Transverse colon (tissue), 4 donors: ENCODE measurements at regions not wholly inside any gene's neighbourhood (a gene's known extent, or its start where the extent isn't known, plus 50 kb on each side); places are given as distances from the start of the nearest gene placed in this dataset.

ENCODE experiments used
- POLR2A ChIP-seq: fragments of 450-650 bp; IDR thresholded peaks from one replicate; pipeline ENCODE4 v1.6.1; 2016; ENCODE audit warnings: antibody characterized with exemption, mild to moderate bottlenecking, moderate library complexity
- POLR2AphosphoS5 ChIP-seq, 3 donors: sonication (generic); formaldehyde crosslinking; IDR thresholded peaks; one replicate each; pipeline ENCODE4 v1.6.1; 2016; ENCODE audit warnings: antibody characterized with exemption in 3 of 3
- TF ChIP-seq, protein P1 (sequence below), 5 experiments: fragments of 200-600 bp in 3 of 5; fragments of 450-650 bp in 2 of 5; sonication (generic) in 3 of 5; IDR thresholded peaks; 1 replicate in 2 of 5; 2 replicates in 3 of 5; pipeline ENCODE4 v1.5.1; 2016 to 2017; ENCODE audit warnings: antibody characterized with exemption in 5 of 5, inconsistent platforms in 3 of 5, mild to moderate bottlenecking in 2 of 5, moderate library complexity in 1 of 5

- TF ChIP-seq, protein P1, sequence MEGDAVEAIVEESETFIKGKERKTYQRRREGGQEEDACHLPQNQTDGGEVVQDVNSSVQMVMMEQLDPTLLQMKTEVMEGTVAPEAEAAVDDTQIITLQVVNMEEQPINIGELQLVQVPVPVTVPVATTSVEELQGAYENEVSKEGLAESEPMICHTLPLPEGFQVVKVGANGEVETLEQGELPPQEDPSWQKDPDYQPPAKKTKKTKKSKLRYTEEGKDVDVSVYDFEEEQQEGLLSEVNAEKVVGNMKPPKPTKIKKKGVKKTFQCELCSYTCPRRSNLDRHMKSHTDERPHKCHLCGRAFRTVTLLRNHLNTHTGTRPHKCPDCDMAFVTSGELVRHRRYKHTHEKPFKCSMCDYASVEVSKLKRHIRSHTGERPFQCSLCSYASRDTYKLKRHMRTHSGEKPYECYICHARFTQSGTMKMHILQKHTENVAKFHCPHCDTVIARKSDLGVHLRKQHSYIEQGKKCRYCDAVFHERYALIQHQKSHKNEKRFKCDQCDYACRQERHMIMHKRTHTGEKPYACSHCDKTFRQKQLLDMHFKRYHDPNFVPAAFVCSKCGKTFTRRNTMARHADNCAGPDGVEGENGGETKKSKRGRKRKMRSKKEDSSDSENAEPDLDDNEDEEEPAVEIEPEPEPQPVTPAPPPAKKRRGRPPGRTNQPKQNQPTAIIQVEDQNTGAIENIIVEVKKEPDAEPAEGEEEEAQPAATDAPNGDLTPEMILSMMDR (IDR thresholded peaks at IDR 0.05), result no peak
- no peak for TF ChIP-seq POLR2A
- TF ChIP-seq POLR2AphosphoS5 (IDR thresholded peaks at IDR 0.05), result no peak
Measured at GRCh38 chr1:38111589-38111988, 65.0 kb upstream of the POU3F1 start.
